ENCODE measurements at regions not wholly inside any gene's neighbourhood (a gene's known extent, or its start where the extent isn't known, plus 50 kb on each side); places are given as distances from the start of the nearest gene placed in this dataset.
"Not testable (repeated sequence)": the region's sequence is repeated elsewhere in the genome, so short reads cannot be mapped to it uniquely, and the experiment has no call there.

DNA sequence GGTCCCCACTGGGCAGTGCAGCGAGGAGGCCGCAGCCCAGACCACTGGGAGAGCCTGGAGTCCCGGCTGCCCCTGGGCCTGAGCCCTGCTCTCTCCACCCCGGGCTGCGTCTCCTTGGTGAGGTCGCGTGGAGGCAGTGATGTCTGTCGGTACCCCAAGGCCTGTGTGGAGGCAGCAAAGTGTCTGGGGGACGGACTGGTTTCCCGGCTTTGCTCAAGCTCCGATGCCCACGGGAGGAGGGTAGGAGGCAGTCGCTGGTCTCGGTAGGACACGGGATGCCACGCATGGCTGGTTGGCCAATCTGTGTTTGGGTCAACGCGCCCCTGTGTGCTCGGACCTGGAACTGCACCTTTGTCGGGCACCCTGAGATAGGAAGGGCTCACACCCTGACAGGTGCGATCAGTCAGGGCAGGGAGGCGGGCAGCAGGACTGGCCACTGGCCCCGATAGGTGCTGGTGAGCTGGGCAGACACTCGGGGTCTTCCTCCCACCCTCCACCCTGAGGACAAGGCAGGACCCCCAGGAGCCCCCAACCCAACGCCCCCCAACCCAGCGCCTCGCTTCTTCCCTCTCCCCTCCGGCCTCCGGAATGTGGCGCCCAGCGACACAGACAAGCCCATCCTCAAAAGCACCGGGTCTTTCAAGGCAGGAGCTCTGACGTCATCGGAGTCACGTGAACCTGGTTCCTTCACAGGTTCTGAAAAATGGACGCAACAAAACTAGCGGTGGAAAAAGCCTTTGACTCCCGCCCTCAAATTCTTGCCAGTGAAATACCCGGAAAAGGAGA is 288.6 kb downstream of the NDUFA10 start:
- DNase-seq: no peak

GRCh38 chr2:239735829-239736357 is 289.2 kb downstream of the NDUFA10 start:
- DNase-seq: no peak

DNA sequence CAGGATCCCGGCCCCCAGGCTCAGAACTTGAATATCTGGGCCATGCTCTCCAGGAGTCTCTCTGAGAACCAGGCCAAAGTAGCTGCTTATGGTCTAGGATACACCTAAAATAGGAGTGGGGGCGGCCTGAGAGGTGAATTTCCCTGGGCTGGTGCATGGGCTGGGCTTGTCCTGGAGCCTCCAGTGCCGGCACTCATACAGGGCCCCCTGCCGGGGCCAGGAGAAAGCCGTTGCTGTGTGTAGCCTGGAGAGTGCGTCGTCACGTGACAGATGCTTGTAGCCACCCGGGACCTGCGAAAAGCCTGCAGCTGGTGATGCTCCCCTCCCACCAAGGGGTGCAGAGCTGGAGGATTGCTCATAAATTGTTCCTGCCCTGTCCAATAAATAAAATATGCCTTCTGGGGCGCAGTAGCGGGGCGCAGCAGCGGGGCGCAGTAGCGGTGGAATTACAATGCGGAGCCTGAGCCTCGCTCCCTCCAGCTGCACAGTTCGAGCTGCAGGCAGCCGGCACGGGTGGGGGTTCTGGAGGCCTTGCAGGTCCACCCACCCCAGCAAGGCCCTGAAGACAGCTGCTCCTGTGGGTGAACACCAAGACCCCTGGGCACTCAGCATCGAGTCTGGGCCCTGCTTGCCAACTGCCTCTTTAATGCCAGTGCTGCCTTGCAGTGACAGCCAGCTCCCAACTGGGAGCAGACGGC is 289.9 kb downstream of the NDUFA10 start:
- DNase-seq: no peak

DNA sequence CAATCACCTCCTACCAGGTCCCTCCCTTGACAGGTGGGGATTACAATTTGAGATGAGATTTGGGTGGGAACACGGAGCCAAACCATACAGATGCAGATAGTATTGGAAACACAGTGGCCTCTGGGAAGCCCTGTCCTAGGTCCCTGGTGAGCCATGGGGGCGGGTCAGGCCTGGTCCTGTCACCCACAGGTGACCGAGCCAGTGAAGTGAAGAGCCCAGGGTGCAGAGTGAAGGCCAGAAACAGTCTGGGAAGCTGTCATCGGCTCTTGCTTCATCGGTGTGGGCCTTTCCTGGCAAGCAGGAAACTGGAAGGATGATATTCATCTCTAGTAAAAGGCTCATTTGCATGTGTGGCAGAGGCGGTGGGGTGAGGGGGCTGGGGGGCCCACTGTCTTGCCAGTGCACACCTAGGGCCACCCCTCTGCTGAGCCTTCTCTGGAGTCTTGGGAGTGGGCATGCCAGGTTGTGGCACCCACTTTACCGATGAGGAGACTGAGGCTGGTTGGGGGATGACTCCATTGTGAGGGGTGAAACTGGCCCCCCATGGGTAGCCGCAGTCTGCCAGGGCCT is 290.6 kb downstream of the NDUFA10 start:
- no peak for DNase-seq

- DNase-seq: no peak
Observed at GRCh38 chr2:239732666-239733010, 292.5 kb downstream of the NDUFA10 start.

DNA sequence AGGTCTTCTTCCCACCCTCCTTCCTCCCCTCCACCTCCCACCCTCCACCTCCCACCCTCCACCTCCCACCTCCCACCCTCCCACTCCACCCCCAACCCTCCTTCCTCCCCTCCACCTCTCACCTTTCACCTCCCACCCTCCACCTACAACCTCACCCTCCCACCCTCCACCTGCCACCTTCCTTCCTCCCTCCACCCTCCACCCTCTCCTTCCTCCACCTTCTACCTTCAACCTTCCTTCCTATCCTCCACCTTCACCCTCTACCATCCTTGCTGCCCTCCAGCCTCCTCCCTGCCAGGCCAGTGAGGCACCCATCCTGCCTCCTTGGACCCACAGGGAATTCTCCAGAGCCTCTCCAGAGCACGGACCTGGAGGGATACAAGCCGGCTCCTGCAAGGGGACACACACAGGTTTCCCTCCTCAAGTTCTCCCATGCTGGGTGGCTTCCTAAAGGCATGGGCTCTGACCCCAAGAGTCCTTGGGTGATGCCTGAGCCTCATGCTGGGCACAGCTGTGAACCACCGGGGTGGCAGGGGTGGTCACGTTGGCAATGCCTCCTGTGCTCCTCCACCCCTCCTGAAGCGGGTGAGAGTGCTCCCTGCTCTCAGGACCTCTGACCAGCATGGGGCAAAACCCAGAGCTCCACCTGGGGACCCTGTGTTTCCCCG is 293.0 kb downstream of the NDUFA10 start:
- DNase-seq: no peak

- no peak for DNase-seq
Observed at GRCh38 chr2:239731422-239731821, 293.7 kb downstream of the NDUFA10 start.

- no peak for DNase-seq
Observed at GRCh38 chr2:239730897-239731296, 294.2 kb downstream of the NDUFA10 start.

DNA sequence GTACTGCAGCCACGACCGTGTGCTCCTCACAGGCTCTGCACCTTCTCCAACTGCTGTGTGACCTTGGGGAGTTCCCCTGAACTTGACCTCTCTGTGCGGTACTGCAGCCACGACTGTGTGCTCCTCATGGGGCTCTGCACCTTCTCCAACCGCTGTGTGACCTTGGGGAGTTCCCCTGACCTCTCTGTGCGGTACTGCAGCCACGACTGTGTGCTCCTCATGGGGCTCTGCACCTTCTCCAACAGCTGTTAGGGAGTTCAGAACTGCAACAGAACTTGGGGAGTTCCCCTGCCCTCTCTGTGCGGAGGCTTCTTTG is 294.6 kb downstream of the NDUFA10 start:
- not testable (repeated sequence) for DNase-seq

DNA sequence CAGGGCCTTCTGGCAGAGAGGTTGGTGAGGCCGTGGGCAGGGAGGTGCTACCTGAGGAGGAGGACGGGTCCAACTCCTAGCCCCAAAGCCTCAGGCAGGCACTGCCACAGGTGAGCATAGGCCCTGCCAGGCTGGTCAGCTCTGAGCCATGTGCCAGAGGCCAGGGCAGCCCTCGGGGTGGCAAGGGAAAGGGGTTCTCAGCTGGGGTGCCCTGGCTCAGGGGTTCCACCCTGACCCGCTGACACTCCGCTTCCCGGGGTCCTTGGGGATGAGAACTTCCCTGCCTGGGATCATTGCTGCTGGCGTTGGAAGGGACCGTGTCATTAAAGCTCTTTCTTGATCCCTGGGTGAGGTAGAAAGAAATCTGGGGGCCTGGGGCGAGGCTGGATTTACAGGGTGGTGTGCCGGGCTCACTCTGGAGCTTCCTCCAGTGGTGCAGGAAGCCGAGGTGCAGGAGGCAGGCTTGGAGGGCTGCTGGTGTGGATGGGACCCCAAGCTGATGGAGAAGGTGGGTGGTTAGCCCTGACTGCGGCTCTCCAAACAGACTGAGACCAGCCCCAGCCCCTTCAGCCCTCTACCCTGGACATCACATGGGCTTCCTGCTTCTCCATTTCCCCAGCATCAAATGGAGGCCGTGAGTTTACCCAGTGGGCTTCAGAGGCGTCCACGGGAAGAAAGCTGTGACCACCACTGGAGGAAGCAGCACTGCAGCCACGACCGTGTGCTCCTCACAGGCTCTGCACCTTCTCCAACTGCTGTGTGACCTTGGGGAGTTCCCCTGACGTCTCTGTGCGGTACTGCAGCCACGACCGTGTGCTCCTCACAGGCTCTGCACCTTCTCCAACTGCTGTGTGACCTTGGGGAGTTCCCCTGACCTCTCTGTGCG is 295.2 kb downstream of the NDUFA10 start:
- no peak for DNase-seq

GRCh38 chr2:239729151-239729550 is 296.0 kb downstream of the NDUFA10 start:
- DNase-seq: no peak

- DNase-seq: no peak
Observed at GRCh38 chr2:239728751-239729150, 296.4 kb downstream of the NDUFA10 start.

DNA sequence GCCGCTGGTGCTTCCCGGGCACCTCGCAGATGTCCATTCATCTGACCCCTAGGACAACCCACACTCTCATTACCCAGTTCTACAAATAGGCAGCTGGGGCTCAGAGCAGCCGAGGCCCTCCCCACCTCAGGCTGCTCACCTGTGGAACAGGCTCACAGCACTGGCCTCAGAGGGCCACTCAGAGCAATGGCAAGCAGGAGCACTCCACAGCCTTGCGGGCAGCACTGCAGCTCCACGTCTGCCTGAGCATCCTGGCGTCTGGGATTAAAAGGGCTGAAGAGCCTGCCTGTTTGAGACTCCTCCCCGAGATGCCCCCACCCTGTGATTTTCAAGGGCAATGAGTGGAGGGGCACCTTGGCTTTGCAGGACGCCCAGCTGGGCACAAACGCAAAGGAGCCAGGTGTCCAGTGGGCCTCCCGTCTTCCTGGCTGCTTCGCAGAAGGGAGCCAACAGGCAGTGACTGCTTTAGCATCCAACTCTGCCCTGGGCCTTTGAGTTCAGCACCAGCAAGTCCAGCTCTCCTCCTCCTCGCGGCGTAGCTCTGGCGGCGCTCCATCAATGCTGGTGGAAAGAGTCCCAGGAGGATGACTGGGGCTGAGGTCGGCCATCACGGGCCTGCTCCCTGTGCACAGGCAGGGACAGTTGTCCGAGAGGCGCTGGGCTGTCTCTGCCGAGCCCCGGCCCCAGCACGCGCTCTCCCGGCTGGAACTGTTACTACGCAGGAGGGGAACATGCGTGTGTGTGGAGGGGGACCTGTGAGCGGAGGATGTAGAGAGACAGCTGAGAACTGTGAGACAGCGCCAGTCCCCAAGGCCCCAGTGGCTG is 297.2 kb downstream of the NDUFA10 start:
- DNase-seq: no peak

- DNase-seq: no peak
Observed at GRCh38 chr2:239727182-239727775, 297.9 kb downstream of the NDUFA10 start.

DNA sequence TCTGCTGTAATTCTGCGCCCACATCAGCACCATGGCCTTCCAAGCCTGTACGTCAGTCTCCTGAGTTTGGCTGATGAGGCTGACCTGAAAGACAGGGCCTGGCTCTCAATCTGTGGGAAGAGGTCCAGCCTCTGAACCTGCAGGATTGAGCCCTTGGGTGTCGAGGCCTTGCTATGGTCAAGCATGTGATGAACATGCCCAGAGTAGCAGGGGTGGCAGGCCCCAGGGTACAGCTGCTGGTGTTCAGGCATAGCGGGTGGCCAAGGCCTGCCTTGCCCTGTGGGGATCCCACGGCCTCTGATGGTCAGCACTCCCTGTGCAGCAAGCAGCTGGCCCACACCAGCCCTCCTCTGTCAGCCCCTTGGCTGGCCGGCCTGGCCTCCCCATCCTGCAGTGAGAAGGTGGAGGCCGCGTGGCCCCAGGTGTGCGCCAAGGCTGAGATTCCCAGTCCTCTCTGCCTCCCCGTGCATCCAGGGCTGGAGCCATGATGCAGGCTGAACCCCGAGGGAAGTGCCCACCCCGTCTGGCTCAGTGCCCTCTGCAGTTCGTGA is 298.4 kb downstream of the NDUFA10 start:
- DNase-seq: no peak

- no peak for DNase-seq
Observed at GRCh38 chr2:239726091-239726591, 299.0 kb downstream of the NDUFA10 start.

- no peak for DNase-seq
Observed at GRCh38 chr2:239725551-239725890, 299.6 kb downstream of the NDUFA10 start.

DNA sequence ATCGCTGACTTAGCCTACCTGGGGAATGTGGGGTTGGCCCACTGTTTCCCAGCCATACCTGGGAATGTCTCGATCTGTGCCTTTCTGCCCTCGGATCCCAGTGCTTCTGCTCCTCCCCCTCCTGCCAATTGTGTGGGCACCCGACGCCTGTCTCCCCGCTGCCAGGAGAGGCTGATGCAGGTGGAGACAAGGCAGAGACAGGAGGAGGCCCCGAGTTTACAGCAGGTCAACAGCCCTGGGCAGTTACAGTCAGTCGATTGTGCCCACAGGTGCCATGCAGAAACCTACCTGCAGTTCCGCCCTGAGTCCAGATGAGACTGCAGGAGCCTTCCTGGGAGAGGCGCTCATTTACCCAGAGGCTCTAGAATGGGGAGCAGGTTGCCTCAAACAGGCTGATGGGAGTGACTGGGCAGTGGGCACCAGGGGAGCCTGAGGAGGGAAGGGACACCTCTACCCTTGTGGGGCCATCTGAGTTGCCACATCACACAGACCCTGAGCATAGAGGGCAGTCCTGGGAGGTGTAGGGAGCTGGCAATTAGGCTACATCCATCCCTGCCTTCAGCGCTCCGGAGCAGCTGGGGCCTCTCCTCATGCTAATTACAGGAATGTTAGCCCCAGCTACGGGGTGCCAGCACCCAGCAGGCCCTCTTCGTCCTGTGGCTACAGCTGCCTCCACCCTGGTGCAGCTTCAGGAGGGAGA is 300.1 kb downstream of the NDUFA10 start:
- DNase-seq: no peak

DNA sequence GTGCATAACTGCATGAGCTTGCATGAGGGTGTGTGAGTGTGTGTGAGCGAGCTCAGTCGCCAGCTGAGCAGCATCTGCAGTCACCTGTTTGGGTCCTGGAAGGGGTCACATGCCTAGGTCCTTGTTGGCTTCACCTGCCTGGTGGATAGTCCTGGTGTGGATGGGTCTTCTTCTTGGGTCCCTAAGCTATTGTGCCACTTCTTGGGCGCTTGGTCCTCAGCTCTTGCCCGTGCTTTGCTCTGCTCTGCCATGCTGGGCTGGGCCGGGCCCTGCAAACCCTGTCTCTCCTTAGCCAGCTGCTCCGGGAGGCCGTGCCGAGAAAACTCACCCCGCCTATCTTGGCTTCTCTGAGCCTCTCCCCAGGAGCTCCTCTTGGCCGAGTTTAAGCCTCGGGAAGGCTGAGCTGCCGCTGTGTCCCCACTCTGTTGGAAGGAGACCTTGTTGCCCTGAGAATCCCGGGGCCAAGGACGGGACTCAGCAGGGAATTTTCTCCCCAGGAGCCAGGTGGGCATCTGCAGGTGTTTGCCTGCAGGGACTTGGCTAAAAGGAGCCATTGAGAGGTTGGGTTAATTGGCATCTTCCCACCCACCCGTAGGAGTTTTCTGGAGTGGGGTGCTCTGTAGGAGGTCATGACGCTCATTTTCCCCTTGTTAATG is 300.8 kb downstream of the NDUFA10 start:
- no peak for DNase-seq
